Activated naive CD4-positive, alpha-beta T cell treated with anti-CD3 and anti-CD28 coated beads, Interleukin-2, amount 10 ng/mL, durations not matched to agents 7 days and 5 days (primary cell): ENCODE measurements at regions not wholly inside any gene's neighbourhood (a gene's known extent, or its start where the extent isn't known, plus 50 kb on each side); places are given as distances from the start of the nearest gene placed in this dataset.

Experiments used
- CTCF ChIA-PET: fragments of 350-600 bp; sonication (Branson Sonifier 250); formaldehyde crosslinking; loops from one replicate; lab custom pipeline; 2021; ENCODE audit warnings: antibody characterized with exemption; lab: Charles Lee
- DNase-seq: peaks from one replicate; pipeline ENCODE4 v3.0.0-alpha.2; 2020
- H3K27ac Mint-ChIP-seq: one replicate; pipeline ENCODE4 v1.8.0; 2021; ENCODE audit warnings: mild to moderate bottlenecking, moderate library complexity, mixed read lengths
- H3K27me3 Mint-ChIP-seq: one replicate; pipeline ENCODE4 v1.8.0; 2021; ENCODE audit warnings: mild to moderate bottlenecking, mixed read lengths
- H3K36me3 Mint-ChIP-seq: one replicate; pipeline ENCODE4 v1.8.0; 2021; ENCODE audit warnings: mixed read lengths
- H3K4me1 Mint-ChIP-seq: one replicate; pipeline ENCODE4 v1.8.0; 2021; ENCODE audit warnings: mixed read lengths
- H3K4me3 Mint-ChIP-seq: one replicate; pipeline ENCODE4 v1.8.0; 2021; ENCODE audit warnings: mild to moderate bottlenecking, moderate library complexity, mixed read lengths
- H3K9me3 Mint-ChIP-seq: one replicate; pipeline ENCODE4 v1.8.0; 2021; ENCODE audit warnings: mixed read lengths

- DNase-seq: no peak
- Mint-ChIP-seq H3K4me1 (no peaks in the 10 kb centered on the region), H3K36me3 (no peaks in the 10 kb centered on the region), H3K27ac (no peak overlapping the region), H3K4me3 (no peak overlapping the region), H3K27me3 (no peaks in the 10 kb centered on the region), H3K9me3 (no peaks in the 10 kb centered on the region)
- CTCF ChIA-PET: no interaction called here
These were observed 935.8 kb upstream of the SLC39A10 start for GRCh38 chr2:194721227-194721626.

DNA sequence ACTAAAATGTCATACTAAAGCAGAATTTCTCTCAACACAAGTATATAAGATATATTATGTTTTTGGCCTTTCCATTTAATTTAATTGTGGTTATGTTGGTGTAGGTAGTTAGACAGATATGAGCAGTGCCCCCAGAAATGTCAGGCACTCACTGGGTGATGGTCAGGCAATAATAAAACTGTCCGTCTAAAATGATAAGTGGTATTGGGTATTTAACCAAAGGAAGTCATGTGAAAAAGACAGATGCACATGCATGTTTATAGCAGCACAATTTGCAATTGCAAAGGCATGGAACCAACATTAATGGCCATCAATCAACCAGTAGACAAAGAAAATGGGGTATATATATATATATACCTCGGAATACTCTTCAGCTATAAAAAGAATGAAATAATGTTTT is 936.6 kb upstream of the SLC39A10 start:
- H3K36me3 Mint-ChIP-seq: no peaks in the 10 kb centered on the region
- CTCF ChIA-PET: no interaction called here
- H3K9me3 Mint-ChIP-seq: no peaks in the 10 kb centered on the region
- no peaks in the 10 kb centered on the region for H3K4me1 Mint-ChIP-seq
- H3K27me3 Mint-ChIP-seq: no peaks in the 10 kb centered on the region
- no peak overlapping the region for H3K4me3 Mint-ChIP-seq
- H3K27ac Mint-ChIP-seq: no peak overlapping the region
- DNase-seq: no peak

DNA sequence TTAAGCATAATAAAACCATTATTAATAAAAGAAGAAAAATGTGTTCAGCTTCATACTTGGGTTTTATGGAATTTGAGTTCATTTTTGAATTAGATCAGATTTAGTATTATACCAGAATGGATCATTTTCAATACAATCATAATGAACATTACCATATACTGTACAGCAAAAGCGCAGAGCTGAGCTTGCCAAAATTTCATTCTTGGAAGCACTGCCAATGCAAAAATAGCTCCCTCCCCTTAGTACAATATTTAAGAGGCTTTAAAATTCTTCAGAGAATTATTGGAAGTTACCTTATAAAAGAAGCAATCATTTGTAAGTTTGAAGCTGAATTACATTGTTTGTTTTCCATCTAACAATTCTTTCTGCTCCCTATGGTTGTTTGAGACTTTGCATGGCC is 938.1 kb upstream of the SLC39A10 start:
- Mint-ChIP-seq H3K27ac (no peak overlapping the region), H3K36me3 (no peaks in the 10 kb centered on the region)
- CTCF ChIA-PET: no interaction called here

DNA sequence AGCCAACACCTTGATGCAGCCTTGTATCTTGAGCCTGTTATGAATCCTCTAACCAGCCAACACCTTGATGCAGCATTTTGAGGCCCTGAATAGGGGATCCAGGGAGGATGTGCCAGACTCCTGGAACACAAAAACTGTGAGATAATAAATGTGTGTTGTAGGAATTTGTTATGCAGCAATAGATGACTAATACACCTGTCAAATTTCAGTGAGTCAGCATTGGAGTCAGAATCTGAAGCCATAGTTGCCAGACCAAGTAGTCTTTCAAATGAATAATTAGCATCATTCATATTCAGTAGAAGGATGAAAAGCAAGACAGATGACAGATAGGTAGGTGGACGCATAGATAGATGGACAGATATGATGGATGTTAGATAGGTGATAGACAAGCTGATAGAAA is 942.5 kb upstream of the SLC39A10 start:
- Mint-ChIP-seq H3K4me3 (no peak overlapping the region), H3K36me3 (no peaks in the 10 kb centered on the region), H3K27me3 (no peaks in the 10 kb centered on the region), H3K9me3 (no peaks in the 10 kb centered on the region), H3K4me1 (no peaks in the 10 kb centered on the region), H3K27ac (no peak overlapping the region)
- DNase-seq: no peak
- CTCF ChIA-PET: no interaction called here

More for the DNA sequence above, 938.1 kb upstream of the SLC39A10 start:
- no peak overlapping the region for H3K4me3 Mint-ChIP-seq
- H3K9me3 Mint-ChIP-seq: no peaks in the 10 kb centered on the region
- DNase-seq: no peak
- no peaks in the 10 kb centered on the region for H3K4me1 Mint-ChIP-seq
- no peaks in the 10 kb centered on the region for H3K27me3 Mint-ChIP-seq

GRCh38 chr2:194709840-194710239 is 947.2 kb upstream of the SLC39A10 start:
- Mint-ChIP-seq H3K9me3 (no peaks in the 10 kb centered on the region), H3K36me3 (no peaks in the 10 kb centered on the region), H3K4me3 (no peak overlapping the region), H3K4me1 (no peaks in the 10 kb centered on the region), H3K27me3 (no peaks in the 10 kb centered on the region), H3K27ac (no peak overlapping the region)
- no peak for DNase-seq
- CTCF ChIA-PET: no interaction called here

DNA sequence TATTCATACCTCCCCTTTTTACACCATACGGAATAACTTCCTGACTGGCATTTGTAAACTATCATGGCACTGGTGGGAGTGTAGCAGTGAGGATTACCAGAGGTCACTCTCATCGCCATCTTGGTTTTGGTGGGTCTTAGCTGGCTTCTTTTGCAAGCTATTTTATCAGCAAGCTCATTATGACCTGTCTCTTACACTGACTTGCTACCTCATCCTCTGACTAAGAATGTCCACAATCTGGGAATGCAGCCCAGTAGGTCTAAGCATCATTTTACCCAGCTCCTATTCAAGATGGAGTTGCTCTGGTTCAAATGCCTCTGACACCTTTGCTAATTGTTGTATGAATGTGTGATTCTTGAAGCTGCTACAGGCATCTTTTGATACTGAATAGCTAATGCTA is 950.8 kb upstream of the SLC39A10 start:
- Mint-ChIP-seq H3K4me3 (no peak overlapping the region), H3K27ac (no peak overlapping the region), H3K36me3 (no peaks in the 10 kb centered on the region), H3K27me3 (no peaks in the 10 kb centered on the region), H3K4me1 (no peaks in the 10 kb centered on the region), H3K9me3 (no peaks in the 10 kb centered on the region)
- DNase-seq: no peak
- CTCF ChIA-PET: no interaction called here

DNA sequence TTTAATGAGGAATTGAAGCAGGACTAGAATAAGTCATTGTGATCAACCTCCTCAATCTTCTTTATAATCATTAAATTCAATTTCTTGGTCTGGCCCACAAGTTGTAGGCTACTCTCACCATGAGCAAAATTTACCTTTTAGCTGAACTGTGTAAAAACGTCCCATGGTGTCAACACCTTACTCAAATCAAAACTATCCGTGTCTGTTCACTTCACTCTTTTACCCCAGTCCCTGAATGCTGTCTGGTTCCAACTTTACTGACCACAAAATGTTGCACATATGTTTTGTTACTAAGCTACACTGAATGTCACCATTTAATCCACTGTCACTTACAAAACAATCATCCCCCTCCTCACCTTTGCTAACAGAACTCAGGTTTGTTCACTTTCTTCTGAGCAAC is 951.6 kb upstream of the SLC39A10 start:
- DNase-seq: no peak
- H3K4me1 Mint-ChIP-seq: no peaks in the 10 kb centered on the region
- CTCF ChIA-PET: no interaction called here

DNA sequence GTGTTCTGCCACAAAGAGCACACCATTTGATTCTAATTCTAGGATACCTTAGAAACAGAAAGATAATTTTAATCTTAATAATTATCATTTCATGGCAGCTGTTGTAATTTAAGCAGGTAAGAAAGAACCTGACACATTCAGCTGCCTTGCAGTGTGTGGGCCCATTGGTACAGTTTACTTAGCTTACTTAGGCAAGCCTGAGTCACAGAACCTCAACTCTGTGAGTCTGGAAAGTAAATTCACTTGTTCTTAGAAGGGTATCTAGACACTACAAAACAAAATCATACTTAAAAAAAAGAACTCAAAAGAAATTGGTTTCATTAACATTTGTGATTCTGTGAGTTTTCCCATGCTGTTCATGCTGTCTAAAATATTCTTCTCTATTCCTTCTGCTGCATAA is 956.3 kb upstream of the SLC39A10 start:
- Mint-ChIP-seq H3K9me3 (no peaks in the 10 kb centered on the region), H3K27me3 (no peaks in the 10 kb centered on the region), H3K4me1 (no peaks in the 10 kb centered on the region), H3K36me3 (no peaks in the 10 kb centered on the region), H3K27ac (no peak overlapping the region), H3K4me3 (no peak overlapping the region)
- DNase-seq: no peak
- CTCF ChIA-PET: no interaction called here

More for the DNA sequence above, 951.6 kb upstream of the SLC39A10 start:
- no peak overlapping the region for H3K4me3 Mint-ChIP-seq
- H3K36me3 Mint-ChIP-seq: no peaks in the 10 kb centered on the region
- H3K9me3 Mint-ChIP-seq: no peaks in the 10 kb centered on the region
- no peak overlapping the region for H3K27ac Mint-ChIP-seq
- H3K27me3 Mint-ChIP-seq: no peaks in the 10 kb centered on the region

DNA sequence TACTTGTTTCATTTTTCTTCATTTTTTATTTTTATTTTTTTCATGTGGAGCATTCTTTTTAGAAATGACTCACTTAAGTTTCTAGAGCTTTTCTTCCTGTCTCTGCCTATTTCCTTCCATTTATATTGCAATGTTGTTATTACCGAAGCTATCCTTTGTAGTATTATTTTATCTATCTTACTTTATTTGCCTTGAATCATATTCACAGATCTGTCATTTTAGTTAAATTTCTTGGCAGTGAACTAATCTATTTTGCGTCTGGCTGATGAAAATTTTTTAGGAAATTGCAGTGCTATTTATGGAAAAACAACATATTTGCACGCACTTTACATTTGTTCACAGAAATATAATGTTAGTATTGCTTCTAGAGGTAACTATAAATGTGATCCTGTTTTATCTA is 956.9 kb upstream of the SLC39A10 start:
- Mint-ChIP-seq H3K27me3 (no peaks in the 10 kb centered on the region), H3K27ac (no peak overlapping the region), H3K4me3 (no peak overlapping the region), H3K36me3 (no peaks in the 10 kb centered on the region), H3K4me1 (no peaks in the 10 kb centered on the region), H3K9me3 (no peaks in the 10 kb centered on the region)
- CTCF ChIA-PET: interaction anchor here (0.7 kb wide), 1 partner anchor 16 kb away, joined by 6 read pairs; no protein-coding TSS in a partner anchor
- no peak for DNase-seq

- Mint-ChIP-seq H3K27me3 (no peaks in the 10 kb centered on the region), H3K27ac (no peak overlapping the region), H3K36me3 (no peaks in the 10 kb centered on the region), H3K4me3 (no peak overlapping the region), H3K9me3 (no peaks in the 10 kb centered on the region), H3K4me1 (no peaks in the 10 kb centered on the region)
- CTCF ChIA-PET: interaction anchor here (1.0 kb wide), 1 partner anchor 152 kb away, joined by 3 read pairs; no protein-coding TSS in a partner anchor
- DNase-seq: no peak
These were observed 959.0 kb upstream of the SLC39A10 start for GRCh38 chr2:194698012-194698411.

GRCh38 chr2:194697439-194697838 is 959.6 kb upstream of the SLC39A10 start:
- CTCF ChIA-PET: no interaction called here
- Mint-ChIP-seq H3K4me3 (no peak overlapping the region), H3K36me3 (no peaks in the 10 kb centered on the region), H3K4me1 (no peaks in the 10 kb centered on the region), H3K27me3 (no peaks in the 10 kb centered on the region), H3K9me3 (no peaks in the 10 kb centered on the region), H3K27ac (no peak overlapping the region)
- DNase-seq: no peak

DNA sequence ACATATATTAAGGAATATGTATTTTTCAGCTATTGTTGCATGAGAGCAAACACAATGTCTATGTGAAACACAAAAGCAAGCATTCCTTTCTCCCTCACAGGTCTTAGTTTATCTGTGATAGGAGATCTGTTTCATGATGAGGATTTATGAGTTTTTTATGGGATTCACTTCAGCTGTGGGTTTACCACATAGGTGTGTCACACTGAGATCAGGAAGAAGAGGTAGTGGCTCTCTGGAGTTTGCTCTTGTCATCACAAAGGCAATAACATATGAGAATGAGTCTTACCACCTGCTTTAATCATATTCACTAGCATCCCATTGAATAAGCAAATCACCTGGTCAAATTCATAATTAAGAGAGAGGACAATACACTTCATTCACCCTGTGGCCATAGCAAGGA is 960.3 kb upstream of the SLC39A10 start:
- H3K27ac Mint-ChIP-seq: no peak overlapping the region
- H3K4me3 Mint-ChIP-seq: no peak overlapping the region
- no peaks in the 10 kb centered on the region for H3K9me3 Mint-ChIP-seq
- H3K4me1 Mint-ChIP-seq: no peaks in the 10 kb centered on the region
- no peak for DNase-seq
- H3K36me3 Mint-ChIP-seq: no peaks in the 10 kb centered on the region
- no peaks in the 10 kb centered on the region for H3K27me3 Mint-ChIP-seq
- CTCF ChIA-PET: no interaction called here

- Mint-ChIP-seq H3K4me3 (no peak overlapping the region), H3K9me3 (no peaks in the 10 kb centered on the region), H3K36me3 (no peaks in the 10 kb centered on the region), H3K27me3 (no peaks in the 10 kb centered on the region), H3K4me1 (no peaks in the 10 kb centered on the region), H3K27ac (no peak overlapping the region)
- DNase-seq: no peak
- CTCF ChIA-PET: no interaction called here
These were observed 970.5 kb upstream of the SLC39A10 start for GRCh38 chr2:194686569-194686968.

GRCh38 chr2:194674043-194674442 is 983.0 kb upstream of the SLC39A10 start:
- no peaks in the 10 kb centered on the region for H3K4me1 Mint-ChIP-seq
- no peak overlapping the region for H3K4me3 Mint-ChIP-seq
- H3K27me3 Mint-ChIP-seq: no peaks in the 10 kb centered on the region
- H3K9me3 Mint-ChIP-seq: no peaks in the 10 kb centered on the region
- H3K36me3 Mint-ChIP-seq: no peaks in the 10 kb centered on the region
- H3K27ac Mint-ChIP-seq: no peak overlapping the region
- CTCF ChIA-PET: no interaction called here
- DNase-seq: no peak

DNA sequence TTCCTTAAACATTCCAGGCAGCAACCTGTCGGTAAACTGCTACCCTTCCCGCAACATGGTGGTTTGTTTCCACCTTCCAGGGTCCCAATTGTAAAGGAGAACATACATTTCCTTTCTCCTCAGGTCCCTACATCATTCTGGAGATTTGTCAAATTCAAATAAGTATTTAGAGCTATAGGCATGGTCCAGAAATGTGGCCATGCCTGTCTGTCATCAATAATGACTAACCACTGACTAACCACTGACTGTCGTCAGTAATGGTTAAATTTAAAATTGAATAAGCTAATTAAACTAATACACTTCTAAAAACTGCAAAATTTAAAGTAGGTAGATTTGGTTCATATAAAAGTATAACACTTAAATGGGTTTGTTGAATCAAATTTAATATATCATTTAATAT is 984.0 kb upstream of the SLC39A10 start:
- no peaks in the 10 kb centered on the region for H3K36me3 Mint-ChIP-seq
- H3K9me3 Mint-ChIP-seq: no peaks in the 10 kb centered on the region
- CTCF ChIA-PET: no interaction called here
- H3K4me3 Mint-ChIP-seq: no peak overlapping the region
- H3K27me3 Mint-ChIP-seq: no peaks in the 10 kb centered on the region
- H3K27ac Mint-ChIP-seq: no peak overlapping the region
- DNase-seq: no peak
- H3K4me1 Mint-ChIP-seq: no peaks in the 10 kb centered on the region

DNA sequence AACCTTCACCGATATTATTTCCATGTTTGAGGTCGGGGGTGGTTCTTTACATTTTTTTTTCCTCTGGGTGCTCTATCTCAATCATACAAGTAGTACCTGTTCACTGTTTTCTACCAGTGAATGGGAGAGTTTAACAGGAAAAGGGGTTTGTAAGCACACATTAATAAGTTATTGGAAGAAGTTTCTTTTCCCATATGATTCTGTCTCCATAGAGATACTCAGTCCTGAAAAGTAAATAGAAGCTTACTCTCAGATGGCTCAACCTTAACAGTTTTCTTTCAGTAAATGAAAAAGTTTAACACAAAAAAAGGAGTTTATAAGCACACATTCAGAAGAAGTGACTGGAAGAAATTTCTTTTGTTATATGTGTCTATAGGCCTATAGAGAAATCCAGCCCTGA is 995.6 kb upstream of the SLC39A10 start:
- H3K4me1 Mint-ChIP-seq: no peaks in the 10 kb centered on the region
- H3K9me3 Mint-ChIP-seq: no peaks in the 10 kb centered on the region
- H3K4me3 Mint-ChIP-seq: no peak overlapping the region
- DNase-seq: no peak
- H3K27ac Mint-ChIP-seq: no peak overlapping the region
- H3K36me3 Mint-ChIP-seq: no peaks in the 10 kb centered on the region
- CTCF ChIA-PET: no interaction called here
- no peaks in the 10 kb centered on the region for H3K27me3 Mint-ChIP-seq
